HG03045 (cell line): ENCODE measurements at regions not wholly inside any gene's neighbourhood (a gene's known extent, or its start where the extent isn't known, plus 50 kb on each side); places are given as distances from the start of the nearest gene placed in this dataset.

Source experiments
- ATAC-seq: cut with Tn5 transposase; IDR thresholded peaks from one replicate; pipeline ENCODE4 v1.9.1; 2021; ENCODE audit warnings: mild to moderate bottlenecking, moderate library complexity; ENCODE audit not compliant: unreplicated experiment

- no peak for ATAC-seq
These were observed 541.0 kb upstream of the KLHL29 start for GRCh38 chr2:22843919-22844537.

DNA sequence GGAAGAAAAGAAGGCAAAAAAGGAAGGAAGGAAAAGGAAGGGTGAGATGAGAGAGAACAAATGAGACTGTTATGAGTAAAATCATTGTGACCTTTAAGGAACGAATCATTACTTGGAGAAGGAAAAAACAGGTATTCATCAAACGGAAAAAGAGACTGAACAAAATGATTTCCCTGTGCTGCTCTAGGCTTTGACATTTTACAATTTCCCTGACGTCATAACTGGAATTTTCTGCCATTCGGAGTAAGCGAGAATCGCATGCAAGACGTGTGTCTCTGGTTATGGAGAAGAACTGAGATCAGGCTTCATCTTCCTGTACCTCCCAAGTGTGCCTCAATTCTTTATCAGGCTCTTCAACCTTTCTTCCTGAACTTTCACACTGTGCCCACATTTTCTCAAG is 534.7 kb upstream of the KLHL29 start:
- no peak for ATAC-seq

DNA sequence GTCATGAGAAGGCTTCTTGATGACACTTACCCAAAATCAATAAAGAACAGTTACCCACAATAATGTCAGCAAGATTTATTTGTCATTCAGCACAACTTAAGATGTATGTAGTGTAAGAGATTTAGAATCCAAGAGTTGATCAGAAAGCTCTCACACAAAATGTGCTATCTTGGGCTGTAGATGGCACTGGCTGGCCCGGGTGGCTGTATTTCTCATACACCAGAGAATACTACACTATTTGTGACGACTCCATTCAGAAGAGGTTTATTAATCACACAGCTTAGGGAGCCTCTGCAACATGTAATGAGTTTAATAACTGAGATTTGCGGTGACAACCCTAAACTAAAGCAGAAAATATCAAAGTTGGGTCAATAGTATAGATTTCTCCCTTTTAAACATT is 530.4 kb upstream of the KLHL29 start:
- ATAC-seq = no peak

- no peak for ATAC-seq
These were observed 529.9 kb upstream of the KLHL29 start for GRCh38 chr2:22855081-22855480.

DNA sequence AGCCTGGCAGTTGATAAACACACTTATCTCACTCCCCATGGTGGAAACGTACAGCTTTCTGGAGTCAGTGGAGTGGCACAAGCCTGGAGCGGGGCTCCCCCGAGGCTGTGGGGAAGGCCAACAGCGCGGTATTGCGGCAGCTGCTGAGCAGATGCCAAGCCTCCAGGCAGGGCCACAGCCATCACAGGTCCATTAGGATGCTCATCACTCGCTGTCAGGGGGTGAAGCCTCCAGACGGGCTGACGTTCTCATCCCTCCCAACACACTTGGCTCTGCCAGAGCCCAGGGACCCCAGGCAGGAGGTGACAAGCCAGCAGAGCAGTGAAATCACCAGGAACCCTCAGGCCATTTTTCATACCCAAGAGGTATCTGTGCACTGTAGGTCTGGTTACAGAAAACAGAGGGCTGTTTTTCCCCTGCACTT is 529.2 kb upstream of the KLHL29 start:
- ATAC-seq = no peak

DNA sequence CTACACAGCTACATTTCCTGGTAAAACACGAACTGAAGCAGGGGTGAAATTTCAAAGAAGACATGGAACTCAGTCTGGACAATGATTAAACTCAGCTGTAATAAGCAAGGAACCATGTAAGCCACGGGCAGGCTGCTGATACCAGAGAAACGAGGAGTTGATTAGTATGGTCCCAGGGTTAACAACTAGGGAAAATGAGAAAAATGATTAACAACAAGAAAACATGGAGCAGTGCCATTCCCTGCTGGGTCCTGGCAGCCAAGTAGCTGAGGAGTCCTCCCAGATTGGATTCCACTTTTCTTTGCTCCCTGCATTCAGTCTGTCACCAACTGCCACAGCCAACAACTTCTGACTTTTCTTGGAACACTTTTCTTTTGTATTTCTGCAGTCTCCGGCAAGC is 517.0 kb upstream of the KLHL29 start:
- no peak for ATAC-seq

- no peak for ATAC-seq
These were observed 506.9 kb upstream of the KLHL29 start for GRCh38 chr2:22878121-22878520.

DNA sequence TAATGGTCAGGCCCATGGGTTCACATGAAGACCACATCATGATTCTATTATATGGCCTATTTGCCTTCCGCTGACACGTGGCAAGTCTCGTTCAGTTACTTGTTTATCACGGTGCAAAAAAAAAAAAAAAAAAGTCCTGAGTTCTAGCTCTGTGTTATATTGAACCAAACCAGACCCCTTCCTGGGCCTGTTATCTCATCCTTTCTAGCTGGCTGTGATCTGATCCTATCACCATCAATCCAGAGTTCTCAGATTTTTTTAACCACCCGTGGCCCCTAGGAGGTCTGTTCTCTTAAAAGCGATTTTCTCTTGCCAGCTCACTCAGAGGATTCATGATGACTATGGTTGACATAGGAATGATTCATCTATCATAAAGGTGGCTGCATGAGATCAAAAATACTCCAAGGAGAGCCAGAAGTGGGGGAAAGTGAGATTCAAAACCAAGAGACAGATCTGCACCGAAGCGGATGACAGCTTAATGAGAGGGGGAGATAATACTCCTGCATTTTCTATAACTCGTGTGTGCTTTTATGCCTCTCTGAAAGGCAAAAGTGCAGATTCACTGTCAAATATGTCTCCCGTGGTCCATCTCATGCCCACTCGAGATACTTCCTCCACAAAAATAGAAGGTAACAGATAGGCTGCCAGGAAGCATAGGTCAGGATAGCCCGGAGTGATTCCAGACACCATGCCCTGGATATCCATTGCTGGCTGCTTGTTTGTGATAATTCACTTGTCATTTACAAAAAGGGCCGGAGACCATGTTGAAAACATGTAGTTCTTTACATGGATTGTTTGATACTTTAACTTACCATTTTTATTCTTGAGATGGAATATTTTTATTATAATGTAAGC is 505.7 kb upstream of the KLHL29 start:
- no peak for ATAC-seq

DNA sequence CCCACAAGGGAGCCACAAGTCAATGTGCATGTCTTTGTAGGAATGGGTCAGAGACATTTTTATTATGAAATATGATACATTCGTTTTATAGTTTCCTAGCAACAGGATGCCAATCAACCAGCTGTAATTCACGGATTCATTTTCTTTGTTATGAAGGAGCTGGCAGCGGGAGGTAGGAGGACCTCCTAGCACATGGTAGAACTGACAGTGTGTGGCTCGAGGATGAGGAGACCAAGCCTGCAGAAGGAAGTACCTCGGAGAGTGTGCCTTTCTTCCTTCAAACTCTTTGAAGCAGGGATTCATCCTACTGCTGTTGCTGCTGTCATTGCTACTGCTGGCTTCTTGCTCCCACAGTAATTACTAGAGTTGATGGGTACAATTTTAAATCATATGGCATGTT is 504.8 kb upstream of the KLHL29 start:
- no peak for ATAC-seq

- no peak for ATAC-seq
These were observed 503.0 kb upstream of the KLHL29 start for GRCh38 chr2:22882011-22882410.

DNA sequence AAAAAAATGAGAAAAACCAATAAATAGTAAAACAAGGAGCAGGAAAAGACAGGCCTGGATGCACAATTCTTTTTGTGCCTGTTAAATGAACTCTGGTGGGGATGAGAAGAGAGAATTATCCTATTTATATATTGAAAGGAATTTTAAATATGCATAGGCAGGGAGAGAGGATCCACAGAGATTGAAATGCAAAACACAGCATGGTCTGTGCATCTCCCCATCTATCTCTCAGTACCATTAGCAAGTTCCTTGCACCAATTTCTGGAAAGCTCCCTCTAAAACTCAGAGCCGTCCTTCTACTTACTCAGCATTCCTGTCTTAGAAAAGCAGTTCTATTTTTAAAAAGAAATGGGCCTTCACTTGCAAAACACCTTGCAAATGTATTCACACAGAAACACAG is 502.3 kb upstream of the KLHL29 start:
- no peak for ATAC-seq

DNA sequence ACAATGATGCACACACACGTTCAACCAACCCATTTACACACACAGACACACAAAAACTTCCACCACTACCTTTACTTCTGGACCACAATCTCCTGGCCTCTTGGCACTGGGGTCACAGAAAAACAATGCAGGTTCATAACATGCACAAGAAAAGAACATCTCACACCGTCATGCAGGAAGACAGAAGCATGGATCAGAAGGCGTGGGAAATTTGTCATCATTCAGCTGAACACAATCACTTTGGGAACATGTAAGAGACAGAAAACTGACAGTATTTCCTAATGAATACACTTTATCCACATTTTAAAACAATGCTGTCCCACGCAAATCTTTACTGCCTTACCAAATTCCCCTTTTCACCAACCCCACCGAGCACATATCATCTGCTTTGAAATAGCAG is 501.9 kb upstream of the KLHL29 start:
- no peak for ATAC-seq

DNA sequence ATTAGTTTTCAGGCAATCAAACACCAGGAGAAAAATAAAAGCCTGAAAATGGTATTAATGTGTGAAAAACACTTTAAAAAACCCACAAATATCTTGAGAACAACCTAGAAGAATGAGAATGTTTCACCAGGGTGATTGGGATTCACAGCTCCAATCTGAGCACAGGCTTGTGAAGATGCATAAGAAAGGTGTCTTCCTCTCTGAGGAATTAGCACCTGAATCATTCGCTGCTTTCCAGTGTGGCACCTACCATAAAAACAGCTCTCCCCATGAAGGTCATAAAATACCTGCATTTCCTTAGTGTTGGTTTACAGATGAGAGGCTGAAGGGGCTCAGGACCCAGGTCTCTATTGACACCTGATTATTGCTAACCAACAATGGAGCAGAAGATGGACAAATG is 499.7 kb upstream of the KLHL29 start:
- ATAC-seq = no peak

GRCh38 chr2:22887426-22887825 is 497.6 kb upstream of the KLHL29 start:
- no peak for ATAC-seq

DNA sequence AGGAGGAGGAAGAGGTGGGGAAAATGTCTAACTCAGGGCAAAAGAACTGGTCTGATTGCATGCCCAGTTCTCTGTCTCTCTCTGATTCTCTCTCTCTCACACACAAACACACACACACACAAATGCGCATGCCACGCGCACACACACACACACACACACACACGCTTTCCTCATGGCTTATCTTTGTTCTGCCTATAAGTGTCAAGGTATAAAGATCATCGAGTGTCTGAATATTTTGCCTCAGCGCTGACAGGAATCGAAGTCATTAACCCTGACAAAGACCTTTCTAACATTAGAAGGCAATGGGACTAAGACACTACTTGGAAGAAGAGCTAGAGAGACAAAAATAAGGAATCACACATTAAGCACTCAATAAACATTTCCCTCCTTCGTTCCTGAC is 497.1 kb upstream of the KLHL29 start:
- ATAC-seq = no peak

DNA sequence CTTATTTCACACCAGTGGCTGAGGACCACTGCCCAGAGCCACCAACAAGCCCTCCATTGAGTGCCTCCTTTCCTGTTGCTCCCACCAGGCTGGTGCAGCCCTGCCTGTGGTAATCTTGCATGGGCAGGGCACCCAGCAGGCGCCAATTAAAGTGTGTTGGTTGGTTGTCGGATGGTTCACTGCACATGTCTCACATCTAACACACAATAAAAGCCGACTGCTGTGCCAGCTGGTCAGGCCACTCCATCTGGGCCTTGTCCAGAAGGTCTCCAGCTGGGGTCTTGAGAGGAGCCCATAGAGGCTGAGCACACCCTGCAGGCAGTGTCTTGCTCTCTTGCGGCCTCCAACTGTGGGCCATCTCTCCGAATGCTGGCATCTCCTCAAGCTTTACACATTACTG is 494.8 kb upstream of the KLHL29 start:
- no peak for ATAC-seq

DNA sequence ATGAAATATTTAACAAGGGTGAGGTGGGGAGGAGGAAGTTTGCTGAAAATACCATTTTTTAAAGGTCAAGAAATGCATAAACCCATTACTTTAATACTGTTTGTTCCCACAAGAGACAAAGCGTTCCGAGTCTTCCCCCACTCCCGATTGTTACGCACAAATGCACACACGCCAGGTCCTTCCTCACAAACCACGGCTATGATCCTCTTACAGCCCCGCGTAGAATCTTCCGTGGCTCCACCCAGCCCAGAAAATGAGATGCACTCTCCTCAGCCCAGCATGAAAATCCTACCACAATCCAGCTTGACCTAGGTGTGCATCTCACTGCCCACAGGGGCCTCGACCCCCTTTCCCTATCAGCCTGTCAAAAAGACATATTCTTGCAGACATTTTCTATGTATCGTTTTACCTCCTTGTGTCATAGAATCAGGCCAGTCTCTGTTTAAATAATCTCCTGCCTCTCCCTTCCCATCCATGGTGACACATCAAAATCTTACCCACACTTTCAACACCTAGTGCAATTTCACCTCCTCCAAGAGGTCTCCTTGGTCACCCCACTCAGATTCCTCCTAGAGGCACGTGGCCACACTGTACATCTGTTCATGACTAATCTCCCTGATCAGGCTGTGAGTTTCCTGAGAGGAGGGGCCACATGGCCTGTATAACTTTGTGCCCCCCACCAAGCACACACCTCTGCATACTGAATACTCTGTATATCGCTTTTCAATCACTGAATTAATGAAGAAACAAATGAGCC is 491.0 kb upstream of the KLHL29 start:
- ATAC-seq = no peak

DNA sequence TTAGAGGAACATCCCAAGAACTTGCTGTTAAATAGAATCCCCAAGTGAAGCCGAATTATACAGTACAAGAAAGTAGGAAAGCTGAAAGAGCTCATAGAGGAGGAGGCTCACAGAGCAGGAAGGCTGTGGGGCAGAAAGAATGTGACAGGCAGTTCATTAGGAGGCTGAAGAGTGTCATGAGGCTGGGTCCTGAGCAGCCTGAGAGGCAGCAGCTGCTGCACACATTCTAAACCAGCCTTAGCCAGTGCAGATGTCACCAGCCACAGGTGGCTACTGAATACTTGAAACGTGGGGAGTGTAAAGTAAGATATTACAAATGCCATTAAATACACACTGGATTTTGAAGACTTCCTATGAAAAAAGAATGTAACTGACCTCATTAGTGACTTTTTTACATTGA is 490.2 kb upstream of the KLHL29 start:
- no peak for ATAC-seq

DNA sequence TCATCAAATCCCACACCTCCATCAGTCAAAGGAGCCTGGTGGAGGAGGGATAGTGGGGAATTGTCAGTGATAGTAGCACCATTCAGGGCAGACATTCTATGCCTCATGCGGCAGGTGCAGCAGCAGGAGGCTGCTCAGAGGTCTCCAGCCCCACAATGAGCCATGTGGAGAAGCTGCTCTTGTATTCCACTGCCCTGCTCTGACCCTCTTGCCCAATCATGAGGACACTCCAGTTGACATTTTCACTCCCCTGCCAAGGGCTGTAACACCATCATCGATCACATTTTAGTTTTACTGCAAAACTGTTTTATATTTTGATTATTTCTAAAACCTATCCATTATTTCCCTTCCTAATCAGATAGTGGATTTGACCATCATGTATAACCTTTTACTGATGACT is 487.6 kb upstream of the KLHL29 start:
- ATAC-seq = no peak

DNA sequence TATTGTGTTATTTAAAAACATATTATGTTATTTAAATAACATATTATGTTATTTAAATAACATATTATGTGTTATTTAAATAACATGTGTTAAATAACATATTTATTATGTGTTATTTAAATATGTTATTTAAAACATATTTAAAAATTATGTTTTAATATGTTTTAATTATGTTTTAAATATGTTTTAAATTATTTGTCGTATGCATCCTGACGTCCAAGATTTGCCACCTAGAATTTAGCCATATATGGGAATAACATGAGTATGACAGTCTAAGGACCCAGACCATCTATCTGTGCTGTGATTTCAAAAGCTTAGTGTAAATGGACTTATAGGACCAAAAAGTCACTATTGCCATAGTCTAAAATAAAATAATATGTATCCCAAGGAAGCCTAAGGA is 484.3 kb upstream of the KLHL29 start:
- no peak for ATAC-seq

- ATAC-seq = no peak
These were observed 483.4 kb upstream of the KLHL29 start for GRCh38 chr2:22901471-22902179.
